GM18870 (cell line): ENCODE measurements at regions not wholly inside any gene's neighbourhood (a gene's known extent, or its start where the extent isn't known, plus 50 kb on each side); places are given as distances from the start of the nearest gene placed in this dataset.
"Not testable (repeated sequence)": the region's sequence is repeated elsewhere in the genome, so short reads cannot be mapped to it uniquely, and the experiment has no call there.

Experiments used
- ATAC-seq: cut with Tn5 transposase; IDR thresholded peaks from one replicate; pipeline ENCODE4 v1.9.1; 2021; ENCODE audit warnings: moderate library complexity; ENCODE audit not compliant: unreplicated experiment

DNA sequence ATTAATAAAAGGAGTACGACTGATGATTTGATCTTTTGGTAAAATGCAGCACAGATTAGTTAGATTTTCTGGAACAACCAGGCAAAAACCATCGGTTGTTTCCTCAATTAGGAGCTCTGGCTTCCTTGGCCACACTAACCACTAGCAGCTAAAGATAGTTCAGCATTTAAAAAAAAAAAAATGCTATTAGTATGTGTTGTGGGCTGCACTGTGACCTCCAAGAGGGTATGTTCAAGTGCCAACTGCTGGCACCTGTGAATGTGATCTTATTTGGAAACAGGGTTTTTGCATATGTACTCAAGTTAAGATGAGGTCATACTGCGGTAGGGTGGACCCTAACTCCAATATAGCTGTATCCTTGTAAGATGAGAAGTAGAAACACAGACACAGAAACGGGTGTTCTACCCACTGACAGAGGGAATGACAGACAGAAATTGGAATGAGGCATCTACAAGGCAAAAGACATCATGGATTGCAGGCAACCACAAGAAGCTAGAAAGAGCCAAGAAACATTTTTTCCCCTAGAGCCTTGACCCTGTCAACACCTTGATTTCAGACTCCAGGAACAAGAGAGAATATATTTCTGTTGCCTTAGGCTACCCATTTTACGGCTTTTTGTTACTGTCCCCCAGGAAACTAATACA is 534.6 kb upstream of the ROBO2 start:
- no peak for ATAC-seq

DNA sequence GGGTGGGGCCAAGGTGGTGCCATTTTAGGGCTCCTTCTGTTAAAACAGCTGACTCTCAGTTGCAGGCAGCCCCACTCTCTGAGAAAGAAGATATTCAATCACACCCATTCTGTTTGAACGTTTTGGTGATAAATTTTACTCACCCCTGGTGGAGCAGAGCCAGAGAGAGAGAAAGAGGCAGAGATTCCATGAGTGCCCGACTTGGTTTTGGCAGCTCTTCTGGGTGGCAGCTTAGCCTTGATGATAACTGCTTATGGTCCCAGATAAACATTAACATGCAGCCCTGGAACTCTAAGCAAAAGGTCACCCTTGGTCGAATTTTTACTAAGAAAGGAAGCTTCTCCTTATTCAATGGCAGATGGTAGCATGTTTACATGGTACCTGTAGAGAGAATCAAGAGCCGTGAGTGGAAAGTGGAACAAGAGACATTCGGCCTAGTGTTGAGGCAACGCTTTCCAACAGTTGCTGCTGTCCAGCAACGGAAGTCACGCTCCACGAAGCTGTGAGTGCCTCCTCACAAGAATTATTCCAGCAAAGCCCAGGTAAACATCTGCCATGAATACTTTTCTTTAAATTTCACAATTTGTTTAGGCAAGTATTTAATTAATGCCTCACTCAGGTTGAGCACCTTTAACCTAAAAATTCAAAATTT is 530.6 kb upstream of the ROBO2 start:
- no peak for ATAC-seq

DNA sequence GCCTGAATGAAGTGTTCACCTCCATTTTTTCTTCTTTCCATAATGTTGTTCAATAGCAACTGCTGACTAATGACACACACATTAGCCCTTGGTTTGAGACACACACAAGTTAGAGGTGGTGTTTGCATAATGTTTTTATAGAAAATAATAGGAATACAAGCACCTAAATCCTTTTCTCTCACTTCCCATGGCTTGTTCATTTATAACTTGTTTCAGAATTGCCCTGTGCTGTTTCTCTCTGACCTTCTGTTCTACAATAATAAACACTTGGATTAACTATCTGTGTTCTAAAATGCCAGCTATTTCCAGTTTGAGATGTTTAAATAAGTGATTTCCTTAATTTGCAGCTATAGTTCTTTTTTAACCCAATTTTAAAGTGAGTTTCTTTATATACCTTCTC is 525.1 kb upstream of the ROBO2 start:
- no peak for ATAC-seq

DNA sequence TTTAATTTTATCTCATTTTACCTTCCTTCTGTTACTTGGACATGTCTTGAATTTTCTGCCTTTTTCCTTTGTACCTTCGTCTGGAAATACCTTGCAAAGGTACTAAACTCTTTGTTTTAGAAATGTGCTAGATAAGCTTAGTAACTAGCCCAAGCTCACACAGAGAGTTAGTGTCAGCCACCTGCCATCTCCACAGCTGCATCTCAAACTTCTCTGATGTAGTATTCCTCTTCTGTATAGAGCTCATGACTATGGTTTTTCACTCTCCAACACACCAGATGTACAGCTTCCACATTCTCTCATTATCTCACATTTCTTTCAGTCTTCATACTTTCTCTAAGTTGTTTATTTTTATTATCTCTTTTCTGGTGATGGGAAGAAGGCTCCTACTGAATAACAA is 516.6 kb upstream of the ROBO2 start:
- no peak for ATAC-seq

DNA sequence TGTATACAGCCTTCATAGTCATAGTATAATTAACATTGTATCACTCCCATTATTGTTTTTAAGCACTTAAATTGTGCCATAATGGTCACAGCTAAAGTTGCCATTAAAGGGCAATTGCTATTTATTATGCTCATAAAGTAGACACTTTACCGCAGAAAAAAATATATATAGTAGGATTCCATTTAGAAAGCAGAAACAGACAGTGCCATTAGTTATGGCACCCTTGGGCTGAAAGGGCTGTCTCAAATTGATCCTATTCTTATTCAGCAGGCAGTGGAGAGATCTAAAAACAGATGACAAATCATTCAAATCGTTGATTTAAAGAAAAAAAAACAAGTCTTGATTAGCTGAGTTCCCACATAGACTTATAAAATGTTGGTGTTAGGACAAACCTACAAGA is 514.2 kb upstream of the ROBO2 start:
- no peak for ATAC-seq

DNA sequence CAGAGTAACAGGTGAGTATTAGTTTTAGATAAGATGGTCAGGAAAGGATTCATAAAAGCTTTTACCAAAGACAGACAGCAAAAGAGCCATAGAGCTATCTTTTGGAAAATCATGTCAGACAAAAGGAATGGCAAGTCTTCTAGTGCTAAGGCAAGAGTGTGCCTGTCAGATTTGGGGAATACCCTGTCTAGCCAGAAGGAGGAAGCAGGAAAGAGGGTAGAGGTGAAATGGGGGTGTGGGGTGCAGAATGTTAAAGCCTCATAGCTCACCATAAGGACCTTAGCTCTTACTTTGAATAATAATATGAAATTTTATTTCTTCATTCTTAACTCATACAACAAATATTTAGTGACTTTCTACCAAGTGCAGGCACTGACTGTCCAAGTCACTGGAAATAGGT is 512.1 kb upstream of the ROBO2 start:
- ATAC-seq, result no peak

DNA sequence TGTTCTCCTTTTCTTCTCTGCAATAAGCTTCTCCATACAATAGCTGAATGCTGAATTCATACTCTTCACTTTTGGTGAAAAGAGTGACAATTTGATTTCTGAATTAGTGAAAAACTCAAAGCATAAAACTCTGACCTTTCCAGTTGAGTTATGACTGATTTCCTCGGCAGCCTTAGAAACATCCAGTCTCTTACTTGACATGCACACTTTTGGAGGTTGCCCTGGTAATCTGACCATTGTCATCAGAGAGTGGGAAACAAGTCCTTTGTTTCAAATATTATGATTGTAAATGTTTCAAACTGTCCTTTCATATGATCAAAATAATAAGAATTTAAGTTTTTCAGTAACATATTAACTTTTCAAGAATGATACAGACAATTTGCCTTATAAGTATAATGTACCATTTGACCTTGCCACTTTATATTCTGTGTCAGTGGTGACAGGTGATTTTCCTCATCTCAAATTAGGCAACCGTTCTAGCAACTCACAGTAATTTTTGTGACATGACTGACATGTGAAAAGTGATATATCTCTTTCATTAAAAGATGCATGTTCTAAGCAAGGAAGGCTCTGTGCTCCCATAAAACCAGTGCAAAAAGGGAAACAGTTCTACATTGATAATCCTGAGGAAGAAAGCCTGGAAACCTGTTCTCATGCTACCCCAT is 507.6 kb upstream of the ROBO2 start:
- no peak for ATAC-seq

DNA sequence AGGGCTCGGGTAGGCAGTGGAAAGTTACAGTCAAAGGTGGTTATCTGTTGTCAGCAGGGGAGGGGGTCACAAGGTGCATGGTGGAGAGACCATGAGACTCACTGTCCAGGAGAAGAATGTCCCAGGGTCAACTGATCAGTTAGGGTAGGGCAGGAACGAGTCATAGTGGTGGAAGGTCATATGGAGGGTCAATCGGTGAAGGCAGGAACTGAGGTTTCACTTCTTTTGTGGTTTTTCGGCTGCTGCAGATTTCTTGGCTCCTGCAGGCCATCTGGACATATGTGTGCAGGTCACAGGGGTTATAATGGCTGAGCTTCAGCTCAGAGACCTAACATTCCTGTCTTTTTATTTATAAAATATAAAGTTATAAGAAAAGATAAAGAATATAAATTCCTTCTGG is 506.2 kb upstream of the ROBO2 start:
- ATAC-seq, result not testable (repeated sequence)

DNA sequence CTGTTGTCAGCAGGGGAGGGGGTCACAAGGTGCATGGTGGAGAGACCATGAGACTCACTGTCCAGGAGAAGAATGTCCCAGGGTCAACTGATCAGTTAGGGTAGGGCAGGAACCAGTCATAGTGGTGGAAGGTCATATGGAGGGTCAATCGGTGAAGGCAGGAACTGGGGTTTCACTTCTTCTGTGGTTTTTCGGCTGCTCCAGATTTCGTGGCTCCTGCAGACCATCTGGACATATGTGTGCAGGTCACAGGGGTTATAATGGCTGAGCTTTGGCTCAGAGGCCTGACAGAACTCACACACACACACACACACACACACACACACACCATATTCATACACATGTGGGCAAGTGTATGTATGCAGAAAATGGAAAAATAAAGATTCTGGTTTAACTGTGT is 502.0 kb upstream of the ROBO2 start:
- ATAC-seq, result peak; percentile 59

DNA sequence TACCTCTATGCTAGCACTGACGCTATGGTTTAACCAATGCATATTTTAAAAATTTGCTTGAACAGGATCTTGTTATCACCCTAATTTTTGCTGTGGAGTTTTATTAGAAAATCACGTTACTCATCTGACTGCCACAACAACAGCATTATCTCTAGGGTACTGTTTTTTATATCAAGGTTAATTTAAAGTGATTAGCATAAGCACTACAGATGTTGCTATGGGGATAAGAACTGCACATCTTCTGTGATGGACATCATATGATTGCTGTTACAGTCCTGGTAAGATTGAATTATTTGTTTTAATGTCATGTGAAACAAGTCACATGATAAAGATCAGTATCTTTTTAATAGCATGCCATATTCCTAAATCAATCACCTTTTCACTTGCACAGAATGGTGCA is 492.2 kb upstream of the ROBO2 start:
- no peak for ATAC-seq

DNA sequence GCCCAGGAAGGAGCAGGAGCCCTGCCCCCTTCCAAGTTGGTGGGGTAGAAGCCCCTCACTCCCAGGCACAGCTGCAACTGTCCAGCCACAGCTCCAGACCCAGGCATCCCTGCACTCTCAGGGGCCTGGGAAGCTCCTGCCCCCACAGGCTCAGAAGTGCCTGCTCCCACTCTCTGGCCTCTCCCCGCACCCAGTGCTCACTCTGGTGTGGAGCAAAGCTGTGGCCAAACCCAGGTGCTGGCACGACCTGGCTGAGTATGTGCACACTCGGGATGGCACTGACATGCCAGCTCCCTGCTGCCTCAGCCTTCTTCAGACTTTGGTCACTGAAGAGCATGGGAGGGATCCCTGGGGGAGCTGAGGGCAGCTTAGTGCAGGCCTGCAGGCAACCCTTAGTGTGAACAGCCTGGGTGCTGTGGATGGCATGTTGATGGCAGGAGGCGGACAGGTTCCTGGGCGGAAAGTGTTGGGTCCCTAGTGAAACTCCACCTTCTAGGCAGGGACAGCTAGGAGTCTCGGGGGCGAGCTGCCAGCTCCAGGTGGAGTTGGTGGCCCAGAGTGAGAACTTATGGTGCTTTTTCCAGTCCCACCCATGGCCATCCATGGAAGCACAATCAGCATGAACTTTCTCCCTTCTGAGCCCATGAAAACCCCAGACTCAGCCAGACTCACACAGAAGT is 489.2 kb upstream of the ROBO2 start:
- no peak for ATAC-seq

DNA sequence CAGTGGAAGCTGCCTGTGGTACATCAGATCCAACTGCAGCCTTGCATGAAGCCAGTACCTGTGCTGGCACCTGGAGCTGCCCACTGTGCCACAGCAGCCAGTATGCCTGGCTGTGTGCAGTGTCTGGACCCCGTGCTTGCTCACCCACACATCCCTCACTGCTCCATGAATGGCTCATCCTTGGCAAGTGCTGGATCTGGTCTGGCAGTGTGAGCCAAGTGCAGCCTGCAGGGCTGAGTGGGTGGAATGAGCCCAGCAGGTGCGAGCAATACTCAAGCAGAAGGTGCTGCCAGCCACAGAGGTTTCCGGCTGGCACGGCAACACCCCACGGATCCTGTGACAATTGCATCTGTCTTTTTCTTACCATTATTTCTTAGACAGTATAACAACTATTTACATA is 488.2 kb upstream of the ROBO2 start:
- no peak for ATAC-seq

DNA sequence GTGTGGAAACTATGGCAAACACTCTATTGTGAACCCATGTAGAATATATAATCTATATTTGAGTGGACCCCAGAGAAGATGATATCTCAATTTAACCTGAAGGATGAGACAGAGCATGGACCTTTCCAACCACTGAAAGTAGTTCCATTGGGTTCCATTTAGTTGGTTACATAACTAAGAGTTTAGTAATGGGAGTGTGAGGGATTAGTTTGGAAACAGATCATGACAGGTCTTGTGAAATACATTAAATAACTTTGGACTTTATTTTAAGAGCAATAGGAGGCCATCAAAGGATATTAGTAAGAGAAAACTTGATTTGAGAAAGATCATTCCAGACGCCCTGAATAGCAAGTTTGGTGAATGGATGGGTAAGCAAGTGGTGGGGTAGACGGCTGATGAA is 487.2 kb upstream of the ROBO2 start:
- no peak for ATAC-seq

DNA sequence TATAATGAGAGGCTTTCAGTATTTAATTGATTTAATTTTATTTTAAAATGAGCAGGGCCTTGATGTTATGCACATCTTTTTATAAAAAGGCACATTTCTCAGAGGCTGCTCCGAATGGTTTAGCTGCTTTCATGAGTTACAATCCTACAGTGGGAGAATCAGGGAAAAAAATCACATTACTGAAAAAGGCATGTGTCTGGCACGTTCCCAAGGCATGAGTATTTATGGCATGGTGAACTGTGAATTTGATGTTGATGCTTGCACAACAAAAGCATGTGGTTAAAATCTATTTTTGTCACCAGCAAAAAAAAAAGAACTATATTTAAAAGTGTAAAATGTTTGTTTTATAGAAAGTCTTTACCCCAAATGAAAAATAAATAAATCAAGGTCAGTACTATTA is 485.2 kb upstream of the ROBO2 start:
- ATAC-seq, result no peak

DNA sequence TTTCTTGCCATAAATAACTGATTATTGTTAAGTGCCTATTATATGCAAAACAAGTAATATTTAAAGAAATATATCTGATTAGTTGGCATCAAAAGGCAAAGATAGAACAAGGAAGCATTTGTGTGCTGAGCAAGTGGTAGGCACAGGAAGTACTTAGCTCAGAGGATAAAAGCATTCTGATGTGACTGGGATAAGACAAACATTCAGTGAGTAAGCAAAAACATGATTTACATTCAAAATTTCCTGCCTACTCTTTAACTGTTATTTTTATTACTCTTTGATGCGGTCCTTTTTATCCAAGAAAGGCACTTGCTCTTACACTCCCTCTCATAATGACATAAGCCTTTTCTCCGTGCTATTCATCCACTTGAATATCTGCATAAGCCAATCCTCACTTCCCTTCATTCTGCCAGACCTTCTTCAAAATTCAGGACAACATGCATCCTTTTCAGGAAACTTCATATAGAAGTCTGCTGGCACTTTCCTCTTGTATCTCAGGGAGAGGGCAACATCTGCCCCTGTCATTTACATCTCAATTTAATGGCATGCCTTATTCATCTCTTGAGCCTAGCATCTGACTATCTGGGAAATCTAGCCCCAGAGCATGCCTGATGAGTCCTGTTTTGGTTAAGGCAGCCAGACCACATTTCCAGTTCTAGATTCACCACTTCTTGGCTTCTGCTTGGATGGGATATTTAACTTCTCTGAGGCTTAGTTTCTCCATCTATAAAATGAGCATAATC is 478.2 kb upstream of the ROBO2 start:
- ATAC-seq, result no peak

DNA sequence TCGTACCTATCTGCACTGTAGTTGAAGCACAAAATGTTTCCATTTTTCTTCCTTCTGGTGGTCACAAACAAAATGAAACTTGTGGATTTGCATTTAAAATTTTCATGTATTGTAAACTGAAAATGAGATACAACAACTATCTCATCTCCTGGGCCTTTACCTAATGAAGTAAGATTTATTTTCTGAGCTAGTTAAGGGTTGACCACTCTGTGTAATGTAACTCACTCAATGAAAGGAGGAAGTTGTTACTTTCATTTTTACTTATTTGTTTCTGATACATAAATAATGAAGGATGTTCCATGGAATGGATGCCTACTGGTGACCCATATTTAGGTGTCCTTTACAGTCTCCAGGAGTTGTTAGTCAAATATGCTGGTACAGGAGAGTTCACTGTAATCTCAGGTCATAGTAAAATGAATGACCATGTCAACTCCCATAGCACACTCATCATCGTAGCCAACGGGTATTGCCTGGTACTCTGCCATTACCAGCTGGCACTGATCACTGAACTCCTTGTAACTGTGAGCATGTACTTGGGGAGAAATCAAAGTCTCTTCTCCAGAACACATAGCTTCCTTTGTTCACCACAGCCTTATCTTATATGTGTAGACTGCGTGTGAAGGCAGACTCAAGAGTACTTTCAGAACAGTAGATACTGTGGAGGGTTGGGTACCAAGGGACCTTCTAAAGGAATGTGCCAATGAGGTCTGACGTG is 474.2 kb upstream of the ROBO2 start:
- ATAC-seq, result no peak

DNA sequence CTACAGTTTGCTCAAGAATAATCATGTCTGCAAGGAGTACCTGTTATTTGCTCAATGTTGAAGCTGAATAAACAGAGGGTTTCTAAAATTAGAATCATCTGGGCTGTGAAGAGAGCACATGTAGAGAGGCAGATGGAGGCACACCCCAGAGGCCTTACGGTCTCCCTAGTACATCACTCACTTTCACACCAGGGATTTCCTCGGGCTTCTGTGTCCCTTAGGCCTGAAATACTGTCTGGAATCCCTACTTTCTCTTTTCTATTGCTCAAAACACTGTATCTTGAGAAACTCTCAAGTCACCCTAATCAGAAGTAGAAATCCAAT is 473.7 kb upstream of the ROBO2 start:
- ATAC-seq, result no peak

DNA sequence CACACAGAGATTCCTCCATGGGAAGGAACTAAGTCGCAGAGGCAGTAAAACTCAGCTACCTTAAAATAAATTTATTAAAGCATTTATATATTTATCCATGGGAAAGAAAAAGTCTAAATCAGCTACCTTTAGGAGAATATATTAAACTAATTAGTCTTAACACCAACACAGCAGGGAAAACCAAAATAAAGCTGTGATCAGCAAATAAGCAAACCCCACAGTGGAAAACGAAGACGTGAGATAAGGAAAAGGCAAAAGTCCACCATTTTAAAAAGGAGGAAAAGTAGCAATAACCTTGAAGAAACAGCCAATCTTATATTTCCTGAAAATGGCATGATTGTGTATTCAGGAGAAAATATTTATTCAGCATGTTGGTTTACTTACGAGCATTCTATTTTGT is 473.0 kb upstream of the ROBO2 start:
- no peak for ATAC-seq

DNA sequence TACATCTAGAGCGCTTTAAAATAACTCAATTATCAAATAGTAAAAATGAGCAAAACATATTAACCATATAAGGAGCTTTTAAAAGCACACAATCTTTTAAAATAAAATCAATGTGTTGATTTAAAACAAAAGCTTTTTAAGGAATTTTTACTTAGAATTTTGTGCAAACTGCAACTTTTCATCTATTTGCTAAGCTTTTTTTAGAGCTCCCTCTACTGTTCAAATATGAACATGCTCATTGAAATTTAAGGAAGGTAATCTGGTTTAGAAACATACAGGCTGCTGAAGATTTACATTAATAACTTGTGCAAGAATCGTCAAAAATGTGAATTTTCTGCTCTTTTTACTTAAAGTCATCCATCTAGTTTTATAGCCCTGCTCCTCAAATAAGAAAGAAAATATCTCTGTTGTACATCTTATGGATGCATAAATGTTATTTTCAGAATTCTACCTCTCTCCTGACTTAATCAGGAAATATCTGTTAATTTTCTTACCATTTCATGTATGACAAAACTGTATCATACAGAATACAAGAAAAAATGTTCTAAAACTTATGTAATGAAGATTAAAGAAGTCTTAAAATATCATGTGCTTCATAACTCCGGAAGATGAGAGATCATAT is 469.4 kb upstream of the ROBO2 start:
- no peak for ATAC-seq

DNA sequence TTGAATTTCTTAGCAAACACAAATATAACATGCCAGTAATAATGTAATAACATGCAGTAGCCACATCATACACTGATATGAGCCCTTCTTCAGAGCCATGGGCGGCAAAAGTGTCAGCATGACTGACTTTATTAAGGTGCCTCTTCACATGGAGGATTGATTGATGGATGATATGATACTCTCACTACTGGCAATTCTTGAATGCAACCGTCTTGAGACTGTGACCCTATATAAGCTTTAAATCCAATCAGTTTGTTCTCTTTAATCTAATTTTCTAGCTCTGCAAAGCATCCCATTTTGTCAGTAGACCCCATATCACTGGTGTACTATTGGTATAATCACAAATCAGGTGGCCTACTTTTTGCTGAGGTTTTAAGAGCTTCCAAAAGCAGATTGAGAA is 463.7 kb upstream of the ROBO2 start:
- ATAC-seq, result no peak
